ENCODE measurements at regions not wholly inside any gene's neighbourhood (a gene's known extent, or its start where the extent isn't known, plus 50 kb on each side); places are given as distances from the start of the nearest gene placed in this dataset.

GRCh38 chrX:22748093-22748999, 251.4 kb upstream of the DDX53 start:
- Mint-ChIP-seq H3K4me3 (no peak overlapping the region), H3K36me3 (ENCODE audit: low read depth) (no peaks in the 10 kb centered on the region), H3K27ac (no peak overlapping the region), H3K9me3 (no peaks in the 10 kb centered on the region), H3K4me1 (ENCODE audit: low read depth) (no peaks in the 10 kb centered on the region), H3K27me3 (ENCODE audit: insufficient read depth) (no peaks in the 10 kb centered on the region)
- peak; percentile 24 for DNase-seq
- peak; percentile 84 for TF ChIP-seq CTCF (IDR thresholded peaks at IDR 0.05)

GRCh38 chrX:22758807-22759481, 240.8 kb upstream of the DDX53 start:
- no peak overlapping the region for H3K27ac Mint-ChIP-seq
- no peaks in the 10 kb centered on the region for H3K4me1 Mint-ChIP-seq (ENCODE audit: low read depth)
- H3K27me3 Mint-ChIP-seq (ENCODE audit: insufficient read depth) = no peaks in the 10 kb centered on the region; the same call in 1 of the 2 replicates
- H3K9me3 Mint-ChIP-seq = no peaks in the 10 kb centered on the region
- no peaks in the 10 kb centered on the region for H3K36me3 Mint-ChIP-seq (ENCODE audit: low read depth)
- no peak for TF ChIP-seq CTCF (IDR thresholded peaks at IDR 0.05)
- no peak overlapping the region for H3K4me3 Mint-ChIP-seq
- no peak for DNase-seq

GRCh38 chrX:22760513-22761057, 239.2 kb upstream of the DDX53 start:
- Mint-ChIP-seq H3K27me3 (ENCODE audit: insufficient read depth) (no peaks in the 10 kb centered on the region), H3K36me3 (ENCODE audit: low read depth) (no peaks in the 10 kb centered on the region), H3K4me3 (no peak overlapping the region), H3K4me1 (ENCODE audit: low read depth) (no peaks in the 10 kb centered on the region), H3K27ac (no peak overlapping the region), H3K9me3 (no peaks in the 10 kb centered on the region)
- no peak for DNase-seq
- TF ChIP-seq CTCF (IDR thresholded peaks at IDR 0.05) = no peak

GRCh38 chrX:22788221-22788620, 211.5 kb upstream of the DDX53 start:
- Mint-ChIP-seq H3K27me3 (ENCODE audit: insufficient read depth) (no peaks in the 10 kb centered on the region), H3K4me3 (no peak overlapping the region), H3K36me3 (ENCODE audit: low read depth) (peaks cover 6% of the 10 kb centered on the region; the same call in 1 of the 2 replicates), H3K27ac (no peak overlapping the region), H3K4me1 (ENCODE audit: low read depth) (no peaks in the 10 kb centered on the region; the same call in 1 of the 2 replicates), H3K9me3 (peaks cover 4% of the 10 kb centered on the region; the same call in 1 of the 2 replicates)
- TF ChIP-seq CTCF (IDR thresholded peaks at IDR 0.05) = no peak
- DNase-seq = no peak

- no peaks in the 10 kb centered on the region for H3K27me3 Mint-ChIP-seq (ENCODE audit: insufficient read depth)
- no peak for DNase-seq
Measured at GRCh38 chrX:22795671-22796070, 204.1 kb upstream of the DDX53 start.

More at GRCh38 chrX:22795671-22796070, 204.1 kb upstream of the DDX53 start:
- Mint-ChIP-seq H3K4me3 (no peak overlapping the region), H3K36me3 (ENCODE audit: low read depth) (no peaks in the 10 kb centered on the region), H3K4me1 (ENCODE audit: low read depth) (peaks cover 21% of the 10 kb centered on the region), H3K9me3 (no peaks in the 10 kb centered on the region), H3K27ac (no peak overlapping the region)
- no peak for TF ChIP-seq CTCF (IDR thresholded peaks at IDR 0.05)
